Activated CD4-positive, alpha-beta memory T cell treated with anti-CD3 and anti-CD28 coated beads, Interleukin-2, amount 10 ng/mL, durations not matched to agents 7 days and 5 days (primary cell): ENCODE measurements at regions not wholly inside any gene's neighbourhood (a gene's known extent, or its start where the extent isn't known, plus 50 kb on each side); places are given as distances from the start of the nearest gene placed in this dataset.

Source experiments
- CTCF ChIA-PET: fragments of 350-600 bp; sonication (Branson Sonifier 250); formaldehyde crosslinking; loops from one replicate; lab custom pipeline; 2021; ENCODE audit warnings: antibody characterized with exemption, inconsistent platforms; lab: Charles Lee
- POLR2A ChIA-PET: fragments of 350-600 bp; sonication (Branson Sonifier 250); formaldehyde crosslinking; loops from one replicate; lab custom pipeline; 2021; ENCODE audit warnings: antibody characterized with exemption; lab: Charles Lee
- DNase-seq: peaks from one replicate; pipeline ENCODE4 v3.0.0-alpha.2; 2020
- H3K27ac Mint-ChIP-seq: one replicate; pipeline ENCODE4 v1.8.0; 2021; ENCODE audit warnings: mild to moderate bottlenecking, mixed read lengths
- H3K27me3 Mint-ChIP-seq: one replicate; pipeline ENCODE4 v1.8.0; 2021; ENCODE audit warnings: mixed read lengths
- H3K36me3 Mint-ChIP-seq: one replicate; pipeline ENCODE4 v1.8.0; 2021; ENCODE audit warnings: low read depth, mixed read lengths
- H3K4me1 Mint-ChIP-seq: one replicate; pipeline ENCODE4 v1.8.0; 2021; ENCODE audit warnings: mixed read lengths
- H3K4me3 Mint-ChIP-seq: one replicate; pipeline ENCODE4 v1.8.0; 2021; ENCODE audit warnings: mild to moderate bottlenecking, mixed read lengths
- H3K9me3 Mint-ChIP-seq: one replicate; pipeline ENCODE4 v1.8.0; 2021; ENCODE audit warnings: mixed read lengths

DNA sequence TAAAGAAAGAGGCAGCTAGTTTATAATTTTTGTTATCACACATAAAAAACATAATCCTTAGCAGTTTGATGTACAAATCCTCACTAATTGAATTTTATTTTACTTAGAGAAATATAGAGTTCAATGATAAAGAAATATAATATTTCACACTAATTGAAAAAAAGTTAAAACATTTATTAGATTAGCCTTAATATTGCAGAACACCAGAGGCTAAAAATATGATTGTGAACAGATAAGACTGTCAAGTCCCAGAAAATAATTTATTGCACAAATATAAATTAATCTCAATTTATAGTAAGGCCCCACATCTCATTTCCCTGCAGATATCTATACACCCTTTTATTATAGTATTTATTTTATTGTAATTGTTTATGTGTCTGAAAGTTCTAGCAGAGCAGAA is 690.8 kb upstream of the PHF14 start:
- Mint-ChIP-seq H3K4me1 (no peaks in the 10 kb centered on the region), H3K9me3 (peaks cover 6% of the 10 kb centered on the region), H3K27ac (no peak overlapping the region), H3K4me3 (no peak overlapping the region), H3K27me3 (no peaks in the 10 kb centered on the region), H3K36me3 (no peaks in the 10 kb centered on the region)
- DNase-seq: no peak
- CTCF ChIA-PET: no interaction called here
- POLR2A ChIA-PET: no interaction called here

DNA sequence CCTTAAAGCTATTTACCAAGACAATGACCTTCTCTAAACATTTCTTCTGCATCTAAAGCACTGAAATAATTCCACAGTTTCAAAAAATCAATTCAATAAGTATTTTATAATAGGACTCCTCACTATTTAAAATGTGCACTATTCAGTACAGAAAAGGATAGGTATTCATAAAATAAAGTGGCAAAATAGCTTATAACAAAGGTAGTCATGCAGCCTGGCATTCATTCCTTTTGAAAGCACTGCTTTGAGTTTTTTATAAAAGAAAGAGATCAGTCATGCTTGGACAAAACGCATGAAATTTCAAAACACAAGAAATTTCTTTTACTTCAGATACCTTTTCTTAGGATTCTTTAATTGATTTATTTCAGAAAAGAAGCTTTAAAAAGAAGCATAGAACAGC is 689.7 kb upstream of the PHF14 start:
- Mint-ChIP-seq H3K36me3 (no peaks in the 10 kb centered on the region), H3K27ac (no peak overlapping the region), H3K4me1 (no peaks in the 10 kb centered on the region), H3K9me3 (peaks cover 6% of the 10 kb centered on the region), H3K4me3 (no peak overlapping the region), H3K27me3 (no peaks in the 10 kb centered on the region)
- CTCF ChIA-PET: no interaction called here
- POLR2A ChIA-PET: no interaction called here
- DNase-seq: no peak

DNA sequence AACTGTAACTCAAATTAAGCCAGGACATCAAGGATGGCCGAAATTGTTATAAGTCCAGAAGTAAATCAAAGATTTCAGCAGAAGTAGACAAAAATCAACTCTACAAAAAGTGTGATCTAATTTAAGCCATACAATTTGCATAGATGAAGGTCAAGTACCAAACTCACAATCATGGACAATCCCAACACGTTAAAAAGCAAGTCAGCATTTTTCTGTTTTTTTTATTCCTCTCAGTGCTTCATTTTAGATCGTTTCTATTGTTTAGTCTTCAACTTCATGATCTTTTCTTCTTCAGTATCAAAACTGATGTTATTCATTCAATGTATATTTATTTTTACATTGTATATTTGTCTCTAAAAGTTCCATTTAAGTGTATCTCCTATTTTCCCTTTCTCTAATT is 674.3 kb upstream of the PHF14 start:
- no peak for DNase-seq
- H3K9me3 Mint-ChIP-seq: peaks cover 7% of the 10 kb centered on the region
- H3K4me3 Mint-ChIP-seq: no peak overlapping the region
- H3K4me1 Mint-ChIP-seq: no peaks in the 10 kb centered on the region
- no peaks in the 10 kb centered on the region for H3K36me3 Mint-ChIP-seq
- CTCF ChIA-PET: no interaction called here
- no peak overlapping the region for H3K27ac Mint-ChIP-seq
- no peaks in the 10 kb centered on the region for H3K27me3 Mint-ChIP-seq
- POLR2A ChIA-PET: no interaction called here

DNA sequence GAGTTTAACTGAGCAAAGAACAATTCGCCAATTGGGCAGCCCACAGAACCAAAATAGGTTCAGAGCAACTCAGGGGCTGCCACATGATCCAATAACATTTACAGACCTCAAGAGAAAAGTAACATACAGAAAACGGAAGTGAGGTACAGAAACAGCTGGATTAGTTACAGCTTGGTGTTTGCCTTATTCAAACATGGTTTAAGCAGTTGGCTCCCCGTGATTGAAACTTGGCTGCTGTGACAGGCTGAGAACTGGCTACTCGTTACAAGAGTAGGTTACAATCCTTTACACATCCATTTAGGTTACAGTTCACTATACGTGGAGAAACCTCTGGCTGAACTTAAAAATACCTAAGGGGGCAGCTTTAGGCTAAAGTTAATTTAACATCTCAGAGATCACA is 673.1 kb upstream of the PHF14 start:
- ChIA-PET POLR2A (no interaction called here), CTCF (no interaction called here)
- H3K9me3 Mint-ChIP-seq: peaks cover 7% of the 10 kb centered on the region
- no peaks in the 10 kb centered on the region for H3K36me3 Mint-ChIP-seq
- no peak overlapping the region for H3K4me3 Mint-ChIP-seq
- no peaks in the 10 kb centered on the region for H3K27me3 Mint-ChIP-seq
- DNase-seq: no peak
- no peak overlapping the region for H3K27ac Mint-ChIP-seq
- no peaks in the 10 kb centered on the region for H3K4me1 Mint-ChIP-seq

DNA sequence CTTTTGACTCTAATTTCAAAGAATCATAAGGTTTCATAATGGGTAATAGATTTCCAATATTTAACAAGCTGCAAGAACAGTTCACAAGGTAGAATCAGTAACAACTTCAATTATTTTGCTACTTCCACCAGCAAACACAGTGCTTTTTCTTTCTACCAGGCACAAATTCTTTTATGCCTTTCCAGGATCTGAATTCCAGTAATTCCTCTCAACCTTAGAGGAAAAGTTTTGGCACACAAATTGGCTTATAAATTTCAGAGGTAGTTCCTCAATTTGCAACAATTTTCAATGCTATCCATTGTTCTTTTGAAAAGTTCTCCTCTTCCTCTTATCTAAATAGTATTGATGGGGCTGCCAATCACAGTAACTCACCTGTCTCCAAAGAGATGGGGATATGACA is 665.4 kb upstream of the PHF14 start:
- Mint-ChIP-seq H3K4me3 (no peak overlapping the region), H3K9me3 (peaks cover 6% of the 10 kb centered on the region), H3K27ac (no peak overlapping the region), H3K27me3 (no peaks in the 10 kb centered on the region), H3K36me3 (no peaks in the 10 kb centered on the region), H3K4me1 (no peaks in the 10 kb centered on the region)
- POLR2A ChIA-PET: no interaction called here
- DNase-seq: no peak
- CTCF ChIA-PET: no interaction called here

DNA sequence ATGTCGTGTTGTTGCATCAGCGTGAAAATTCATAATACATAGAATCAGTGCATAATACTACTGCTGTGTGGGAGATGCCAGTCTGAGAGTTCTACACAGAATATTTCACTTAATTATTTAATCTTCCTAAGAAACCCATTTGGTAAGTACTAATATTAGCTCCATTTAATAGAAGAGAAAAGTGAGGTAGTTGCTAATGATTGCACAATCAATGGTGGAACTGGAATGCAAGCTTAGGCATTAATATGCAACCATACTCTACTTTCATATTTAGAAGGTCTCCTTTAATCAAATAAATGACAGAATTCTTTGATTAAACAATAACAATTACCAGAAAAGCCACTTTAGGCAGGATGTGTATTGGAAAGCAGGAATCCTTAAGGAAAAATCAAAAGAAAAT is 660.7 kb upstream of the PHF14 start:
- POLR2A ChIA-PET: no interaction called here
- peaks cover 6% of the 10 kb centered on the region for H3K9me3 Mint-ChIP-seq
- H3K4me1 Mint-ChIP-seq: no peaks in the 10 kb centered on the region
- H3K27me3 Mint-ChIP-seq: no peaks in the 10 kb centered on the region
- no peak overlapping the region for H3K27ac Mint-ChIP-seq
- no peaks in the 10 kb centered on the region for H3K36me3 Mint-ChIP-seq
- CTCF ChIA-PET: no interaction called here
- DNase-seq: no peak
- no peak overlapping the region for H3K4me3 Mint-ChIP-seq

DNA sequence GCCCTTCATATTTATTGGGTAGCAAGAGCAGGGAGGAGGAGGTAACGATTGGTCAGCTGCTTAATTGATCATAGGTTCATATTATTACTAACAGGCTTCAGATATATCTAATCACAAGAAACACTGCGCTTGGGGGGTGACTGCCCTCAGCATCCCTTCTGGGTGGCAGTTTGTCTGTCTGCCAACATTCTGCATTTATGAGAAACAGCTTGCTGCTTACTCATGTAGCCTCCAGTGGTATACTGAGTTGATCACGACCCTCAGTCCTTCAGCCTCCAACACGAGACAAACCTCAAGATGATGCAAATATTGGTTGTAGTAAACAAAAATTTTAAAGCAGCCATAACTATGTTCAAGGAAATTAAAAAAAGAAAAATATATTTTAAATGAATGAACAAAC is 657.8 kb upstream of the PHF14 start:
- H3K36me3 Mint-ChIP-seq: no peaks in the 10 kb centered on the region
- no peak overlapping the region for H3K4me3 Mint-ChIP-seq
- no peak for DNase-seq
- ChIA-PET CTCF (no interaction called here), POLR2A (no interaction called here)
- no peaks in the 10 kb centered on the region for H3K4me1 Mint-ChIP-seq
- no peak overlapping the region for H3K27ac Mint-ChIP-seq
- H3K9me3 Mint-ChIP-seq: peaks cover 7% of the 10 kb centered on the region
- H3K27me3 Mint-ChIP-seq: no peaks in the 10 kb centered on the region

DNA sequence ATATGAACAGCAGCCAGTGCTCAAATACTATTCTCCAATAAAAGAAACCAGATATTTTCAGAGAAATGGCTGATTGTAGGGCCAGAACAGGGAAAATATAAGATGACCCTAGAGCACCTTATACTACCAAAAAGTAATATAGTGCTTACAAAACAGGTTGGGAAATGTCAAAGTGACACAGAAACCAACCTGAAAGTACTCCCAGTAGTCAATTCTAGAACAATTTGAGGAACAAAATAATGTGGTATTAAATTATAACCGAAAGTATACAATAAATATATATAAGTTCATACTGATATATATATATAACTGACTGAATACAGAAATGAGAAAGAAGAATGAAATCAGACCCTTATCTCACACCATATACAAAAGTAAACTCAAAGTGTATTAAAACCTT is 657.2 kb upstream of the PHF14 start:
- peaks cover 10% of the 10 kb centered on the region for H3K9me3 Mint-ChIP-seq
- no peaks in the 10 kb centered on the region for H3K27me3 Mint-ChIP-seq
- H3K4me3 Mint-ChIP-seq: no peak overlapping the region
- no peaks in the 10 kb centered on the region for H3K4me1 Mint-ChIP-seq
- ChIA-PET CTCF (no interaction called here), POLR2A (no interaction called here)
- H3K27ac Mint-ChIP-seq: no peak overlapping the region
- no peak for DNase-seq
- no peaks in the 10 kb centered on the region for H3K36me3 Mint-ChIP-seq

DNA sequence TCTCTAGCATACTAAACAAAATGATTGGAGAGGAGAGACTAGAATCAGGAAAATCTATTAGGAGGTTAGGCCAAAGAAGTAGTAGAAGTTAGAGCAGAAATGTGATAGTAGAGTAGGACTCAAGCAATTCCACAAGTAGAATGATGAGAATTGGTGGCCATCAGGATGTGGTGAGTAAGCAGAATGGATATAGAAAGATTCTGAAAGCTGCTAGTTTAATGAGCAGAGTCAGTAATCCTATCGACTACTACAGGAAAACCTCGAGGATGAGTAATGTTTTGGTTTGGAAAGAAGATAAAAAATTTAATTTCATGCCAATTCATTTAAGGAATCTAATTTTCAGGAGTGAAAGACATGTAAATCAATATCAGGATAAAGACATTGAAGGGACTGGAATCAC is 648.3 kb upstream of the PHF14 start:
- Mint-ChIP-seq H3K27me3 (no peaks in the 10 kb centered on the region), H3K36me3 (no peaks in the 10 kb centered on the region), H3K9me3 (peaks cover 3% of the 10 kb centered on the region), H3K4me1 (no peaks in the 10 kb centered on the region), H3K4me3 (no peak overlapping the region), H3K27ac (no peak overlapping the region)
- CTCF ChIA-PET: no interaction called here
- POLR2A ChIA-PET: no interaction called here
- no peak for DNase-seq

DNA sequence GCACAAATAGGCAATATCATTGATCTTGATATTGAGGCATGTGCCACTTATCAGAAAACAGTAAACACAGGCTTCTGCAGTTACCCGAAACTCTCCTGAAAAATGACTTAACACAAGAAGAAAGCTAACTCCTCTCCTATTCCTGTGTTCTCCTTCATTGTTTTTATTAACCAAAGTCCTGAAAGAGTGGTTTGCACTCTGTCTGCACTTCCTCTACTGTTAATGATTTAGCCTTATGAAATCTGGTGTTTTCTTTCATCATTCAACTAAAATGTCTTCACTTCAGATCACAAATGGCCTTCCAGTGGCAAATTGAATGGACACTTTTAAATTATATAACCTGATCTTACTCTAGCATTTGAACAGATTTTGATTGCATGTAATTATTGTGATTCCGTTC is 630.6 kb upstream of the PHF14 start:
- POLR2A ChIA-PET: no interaction called here

DNA sequence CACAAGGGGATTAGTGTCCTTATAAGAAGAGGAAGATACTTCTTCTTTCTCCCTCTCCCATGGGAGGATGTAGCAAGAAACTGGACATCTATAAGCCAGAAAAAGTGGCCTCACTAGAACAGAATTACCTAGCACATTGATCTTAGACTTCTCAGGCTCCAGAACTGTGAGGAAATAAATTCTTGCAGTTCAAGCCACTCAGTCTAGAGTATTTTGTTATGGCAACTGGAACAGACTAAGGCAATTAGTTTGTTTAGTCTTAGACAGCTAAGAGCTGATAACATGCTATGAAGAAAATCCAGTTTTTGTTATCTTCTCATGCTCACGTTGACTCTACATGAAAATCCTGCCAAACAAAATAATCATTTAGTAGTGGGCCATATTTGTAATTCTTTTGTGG is 627.6 kb upstream of the PHF14 start:
- Mint-ChIP-seq H3K27ac (no peak overlapping the region), H3K9me3 (no peaks in the 10 kb centered on the region), H3K4me1 (no peaks in the 10 kb centered on the region), H3K4me3 (no peak overlapping the region), H3K36me3 (no peaks in the 10 kb centered on the region), H3K27me3 (no peaks in the 10 kb centered on the region)
- no peak for DNase-seq
- ChIA-PET POLR2A (no interaction called here), CTCF (no interaction called here)

More for the DNA sequence above, 630.6 kb upstream of the PHF14 start:
- no peak for DNase-seq
- Mint-ChIP-seq H3K27ac (no peak overlapping the region), H3K4me1 (no peaks in the 10 kb centered on the region), H3K27me3 (no peaks in the 10 kb centered on the region), H3K36me3 (no peaks in the 10 kb centered on the region), H3K9me3 (no peaks in the 10 kb centered on the region), H3K4me3 (no peak overlapping the region)
- CTCF ChIA-PET: no interaction called here

DNA sequence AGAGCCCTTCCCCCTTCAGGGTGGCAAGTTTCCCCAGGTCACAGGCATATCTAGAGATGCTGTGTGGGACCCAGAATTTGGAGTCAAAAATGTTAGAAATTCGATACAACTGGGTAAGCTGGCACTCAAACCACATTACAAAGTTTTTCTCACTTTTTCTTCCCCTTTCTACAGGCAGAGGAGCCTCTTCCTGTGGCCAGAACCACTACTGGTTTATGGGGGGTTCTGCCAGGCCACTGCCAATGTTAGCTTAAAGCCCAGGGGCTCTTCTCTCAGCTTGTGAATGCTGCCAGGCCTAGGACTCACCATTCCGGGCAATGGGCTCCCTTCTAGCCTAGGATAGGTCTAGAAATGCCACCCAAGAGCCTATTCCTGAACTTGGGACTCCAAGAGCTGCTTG is 617.9 kb upstream of the PHF14 start:
- Mint-ChIP-seq H3K9me3 (peaks cover 3% of the 10 kb centered on the region), H3K36me3 (no peaks in the 10 kb centered on the region), H3K27ac (no peak overlapping the region), H3K4me1 (no peaks in the 10 kb centered on the region), H3K4me3 (no peak overlapping the region), H3K27me3 (no peaks in the 10 kb centered on the region)
- ChIA-PET CTCF (no interaction called here), POLR2A (no interaction called here)
- no peak for DNase-seq

DNA sequence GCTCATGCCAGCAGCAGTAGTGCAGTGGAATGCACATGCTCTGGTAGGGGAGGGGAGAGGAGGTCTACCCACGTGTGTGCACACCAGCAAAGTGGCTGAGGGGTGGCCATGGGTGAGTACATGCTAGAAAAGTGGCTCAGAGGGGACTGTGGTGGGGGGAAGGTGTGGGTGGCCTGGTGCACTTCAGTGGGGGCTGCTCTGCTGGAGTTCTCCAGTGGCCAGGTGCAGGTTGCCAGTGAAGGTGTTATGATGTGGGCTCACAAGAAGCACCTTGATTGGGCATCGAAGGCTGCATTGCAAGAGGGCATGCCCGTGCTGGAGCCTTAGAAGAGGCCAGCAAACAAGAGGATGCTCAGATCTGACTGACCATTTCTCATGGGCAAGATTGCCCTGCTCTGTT is 613.6 kb upstream of the PHF14 start:
- Mint-ChIP-seq H3K27me3 (no peaks in the 10 kb centered on the region), H3K36me3 (no peaks in the 10 kb centered on the region), H3K4me1 (no peaks in the 10 kb centered on the region), H3K4me3 (no peak overlapping the region), H3K9me3 (peaks cover 5% of the 10 kb centered on the region), H3K27ac (no peak overlapping the region)
- ChIA-PET CTCF (no interaction called here), POLR2A (no interaction called here)
- no peak for DNase-seq

DNA sequence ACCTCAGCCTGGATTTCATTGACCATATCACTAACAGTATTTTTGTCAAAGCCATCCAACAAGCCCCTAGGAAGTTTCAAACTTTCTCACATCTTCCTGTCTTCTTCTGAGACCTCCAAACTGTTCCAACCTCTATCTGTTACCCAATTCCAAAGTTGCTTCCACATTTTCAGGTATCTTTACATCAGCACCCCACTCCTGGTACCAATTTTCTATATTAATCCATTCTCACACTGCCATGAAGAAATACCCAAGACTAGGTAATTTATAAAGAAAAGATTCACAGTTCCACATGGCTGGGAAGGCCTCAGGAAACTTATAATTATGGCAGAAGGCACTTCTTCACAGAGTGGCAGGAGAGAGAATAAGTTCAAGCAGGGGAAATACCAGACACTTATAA is 571.9 kb upstream of the PHF14 start:
- Mint-ChIP-seq H3K27ac (no peak overlapping the region), H3K4me1 (no peaks in the 10 kb centered on the region), H3K4me3 (no peak overlapping the region), H3K27me3 (no peaks in the 10 kb centered on the region), H3K36me3 (no peaks in the 10 kb centered on the region), H3K9me3 (peaks cover 15% of the 10 kb centered on the region)
- ChIA-PET CTCF (no interaction called here), POLR2A (no interaction called here)
- no peak for DNase-seq
